Right lobe of liver (tissue), 4 donors: ENCODE measurements at regions not wholly inside any gene's neighbourhood (a gene's known extent, or its start where the extent isn't known, plus 50 kb on each side); places are given as distances from the start of the nearest gene placed in this dataset.

Source experiments
- POLR2A ChIP-seq: fragments of 450-650 bp; IDR thresholded peaks from one replicate; pipeline ENCODE4 v1.6.1; 2017; ENCODE audit warnings: antibody characterized with exemption, mild to moderate bottlenecking
- TF ChIP-seq, protein P1 (sequence below), 4 donors: fragments of 200-600 bp in 3 of 4; fragments of 450-650 bp in 1 of 4; IDR thresholded peaks; one replicate each; pipeline versions ENCODE4 v1.5.1 to v1.8.0; 2016 to 2022; ENCODE audit warnings: antibody characterized with exemption in 4 of 4, mild to moderate bottlenecking in 2 of 4
- donor health status: DM: no; HTN: no; CAD: no.
- donor health status: DM: no; HTN: no; CAD: no.
- donor health status: DM: no; HTN: yes; CAD: no.

DNA sequence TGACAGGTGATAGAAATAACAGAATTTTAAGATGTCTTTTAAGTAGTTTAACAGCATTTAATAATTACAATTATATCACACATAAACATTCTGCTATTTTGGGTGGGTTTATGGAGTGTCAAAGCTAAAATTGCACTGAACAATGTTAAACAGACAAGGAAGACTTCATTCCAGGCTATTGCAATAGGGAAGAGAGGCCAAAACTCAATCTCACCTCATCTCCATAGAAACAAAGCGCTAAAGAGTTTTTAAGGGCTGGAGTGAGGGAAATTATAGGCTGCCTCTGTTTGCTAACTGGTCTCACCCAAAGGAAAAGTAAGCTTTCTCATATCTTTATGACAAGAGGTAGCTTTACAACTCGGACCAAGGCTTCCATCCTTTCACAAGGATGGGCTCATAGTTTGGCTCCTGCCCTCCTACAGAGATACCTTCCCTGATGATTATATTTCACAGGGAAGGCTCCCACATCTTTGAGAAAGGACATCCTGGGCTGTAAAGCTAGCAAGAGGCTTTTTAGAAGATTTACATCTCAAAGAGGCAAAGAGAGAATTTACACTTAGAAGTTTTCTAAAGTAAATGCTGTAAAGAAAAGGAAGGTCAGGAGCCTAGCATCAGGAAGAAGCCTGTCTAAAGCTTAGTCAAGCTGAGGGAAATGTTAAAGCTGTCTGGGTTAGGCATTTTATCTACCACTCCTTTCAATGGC lies 350.2 kb upstream of the IMPG1 start:
- TF ChIP-seq, protein P1, sequence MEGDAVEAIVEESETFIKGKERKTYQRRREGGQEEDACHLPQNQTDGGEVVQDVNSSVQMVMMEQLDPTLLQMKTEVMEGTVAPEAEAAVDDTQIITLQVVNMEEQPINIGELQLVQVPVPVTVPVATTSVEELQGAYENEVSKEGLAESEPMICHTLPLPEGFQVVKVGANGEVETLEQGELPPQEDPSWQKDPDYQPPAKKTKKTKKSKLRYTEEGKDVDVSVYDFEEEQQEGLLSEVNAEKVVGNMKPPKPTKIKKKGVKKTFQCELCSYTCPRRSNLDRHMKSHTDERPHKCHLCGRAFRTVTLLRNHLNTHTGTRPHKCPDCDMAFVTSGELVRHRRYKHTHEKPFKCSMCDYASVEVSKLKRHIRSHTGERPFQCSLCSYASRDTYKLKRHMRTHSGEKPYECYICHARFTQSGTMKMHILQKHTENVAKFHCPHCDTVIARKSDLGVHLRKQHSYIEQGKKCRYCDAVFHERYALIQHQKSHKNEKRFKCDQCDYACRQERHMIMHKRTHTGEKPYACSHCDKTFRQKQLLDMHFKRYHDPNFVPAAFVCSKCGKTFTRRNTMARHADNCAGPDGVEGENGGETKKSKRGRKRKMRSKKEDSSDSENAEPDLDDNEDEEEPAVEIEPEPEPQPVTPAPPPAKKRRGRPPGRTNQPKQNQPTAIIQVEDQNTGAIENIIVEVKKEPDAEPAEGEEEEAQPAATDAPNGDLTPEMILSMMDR (IDR thresholded peaks at IDR 0.05): no peak
- no peak for TF ChIP-seq POLR2A
